ENCODE measurements at regions not wholly inside any gene's neighbourhood (a gene's known extent, or its start where the extent isn't known, plus 50 kb on each side); places are given as distances from the start of the nearest gene placed in this dataset.

GRCh38 chr5:3007577-3007976 is 256.1 kb upstream of the IRX2 start:
- Histone ChIP-seq H3K36me3 (ENCODE audit: insufficient read depth) (no peaks in the 10 kb centered on the region), H3F3A (replicated peaks; ENCODE audit: low read depth) (no peaks in the 10 kb centered on the region), H3K4me3 (no peak overlapping the region), H3K9me2 (ENCODE audit: insufficient read depth) (no peaks in the 10 kb centered on the region), H3K27me3 (ENCODE audit: insufficient read depth) (no peaks in the 10 kb centered on the region), H2AFZ (no peak overlapping the region), H3K27ac (ENCODE audit: low read depth) (no peak overlapping the region), H4K20me1 (replicated peaks; ENCODE audit: insufficient read depth) (no peaks in the 10 kb centered on the region), H3K4me1 (ENCODE audit: insufficient read depth) (no peaks in the 10 kb centered on the region), H3K79me2 (replicated peaks; ENCODE audit: insufficient read depth) (no peaks in the 10 kb centered on the region), H3K4me2 (no peak overlapping the region)
- no peak overlapping the region for H3K4me3 Mint-ChIP-seq
- ATAC-seq (no peak), DNase-seq (ENCODE audit: low spot score) (no peak)
- H3K27me3 Mint-ChIP-seq (ENCODE audit: insufficient read depth, low read depth, poor library complexity): peaks cover 12% of the 10 kb centered on the region
- H3K9me3 Mint-ChIP-seq: peaks cover 6% of the 10 kb centered on the region; the same call in 2 of the 3 replicates
- H3K36me3 Mint-ChIP-seq (ENCODE audit: low read depth): no peaks in the 10 kb centered on the region
- H3K27ac Mint-ChIP-seq: no peak overlapping the region
- H3K4me1 Mint-ChIP-seq: no peaks in the 10 kb centered on the region
- TF ChIP-seq ETS1 (IDR thresholded peaks at IDR 0.05) (no peak), CREB1 (CRISPR knock-in tag; IDR thresholded peaks at IDR 0.05; ENCODE audit: low read depth) (no peak), CTCF (conservative IDR thresholded peaks at IDR 0.05; ENCODE audit: low read depth in 2 of 2) (no peak), ZNF331 (CRISPR knock-in tag; IDR thresholded peaks at IDR 0.05; ENCODE audit: low read depth) (no peak), POLR2AphosphoS5 (IDR thresholded peaks at IDR 0.05; ENCODE audit: low read depth) (no peak), STAT1 (IDR thresholded peaks at IDR 0.05; ENCODE audit: unreplicated experiment) (no peak)

GRCh38 chr5:3006961-3007551 is 255.6 kb upstream of the IRX2 start:
- Mint-ChIP-seq H3K4me1 (no peaks in the 10 kb centered on the region), H3K27me3 (ENCODE audit: insufficient read depth, low read depth, poor library complexity) (peaks cover 12% of the 10 kb centered on the region), H3K36me3 (ENCODE audit: low read depth) (no peaks in the 10 kb centered on the region), H3K27ac (no peak overlapping the region), H3K4me3 (no peak overlapping the region), H3K9me3 (peaks cover 11% of the 10 kb centered on the region; the same call in 2 of the 3 replicates)
- ATAC-seq: no peak
- no peak for DNase-seq (ENCODE audit: low spot score)
- H4K20me1 ChIP-seq (replicated peaks; ENCODE audit: insufficient read depth): no peaks in the 10 kb centered on the region
- no peaks in the 10 kb centered on the region for H3K4me1 ChIP-seq (ENCODE audit: insufficient read depth)
- H3K27ac ChIP-seq (ENCODE audit: low read depth): no peak overlapping the region
- no peaks in the 10 kb centered on the region for H3K36me3 ChIP-seq (ENCODE audit: insufficient read depth)
- no peaks in the 10 kb centered on the region for H3K9me2 ChIP-seq (ENCODE audit: insufficient read depth)
- no peak overlapping the region for H3K4me3 ChIP-seq
- no peaks in the 10 kb centered on the region for H3K79me2 ChIP-seq (replicated peaks; ENCODE audit: insufficient read depth)
- no peaks in the 10 kb centered on the region for H3F3A ChIP-seq (replicated peaks; ENCODE audit: low read depth)
- H2AFZ ChIP-seq: no peak overlapping the region
- no peaks in the 10 kb centered on the region for H3K27me3 ChIP-seq (ENCODE audit: insufficient read depth)
- H3K4me2 ChIP-seq: no peak overlapping the region
- TF ChIP-seq STAT1 (IDR thresholded peaks at IDR 0.05; ENCODE audit: unreplicated experiment) (no peak), CREB1 (CRISPR knock-in tag; IDR thresholded peaks at IDR 0.05; ENCODE audit: low read depth) (no peak), CTCF (conservative IDR thresholded peaks at IDR 0.05; ENCODE audit: low read depth in 2 of 2) (no peak), ZNF114 (CRISPR knock-in tag; IDR thresholded peaks at IDR 0.05) (no peak), ETS1 (IDR thresholded peaks at IDR 0.05) (no peak), REST (IDR thresholded peaks at IDR 0.05; ENCODE audit: unreplicated experiment) (no peak), POLR2AphosphoS5 (IDR thresholded peaks at IDR 0.05; ENCODE audit: low read depth) (no peak), EZH2phosphoT487 (IDR thresholded peaks at IDR 0.05; ENCODE audit: unreplicated experiment) (no peak), ZNF331 (CRISPR knock-in tag; IDR thresholded peaks at IDR 0.05; ENCODE audit: low read depth) (no peak)
